GM19328 (cell line): ENCODE measurements at regions not wholly inside any gene's neighbourhood (a gene's known extent, or its start where the extent isn't known, plus 50 kb on each side); places are given as distances from the start of the nearest gene placed in this dataset.
"Not testable (repeated sequence)": the region's sequence is repeated elsewhere in the genome, so short reads cannot be mapped to it uniquely, and the experiment has no call there.

Source experiments
- ATAC-seq: cut with Tn5 transposase; IDR thresholded peaks from one replicate; pipeline ENCODE4 v1.9.1; 2021; ENCODE audit warnings: mild to moderate bottlenecking, moderate library complexity; ENCODE audit not compliant: unreplicated experiment

- ATAC-seq = no peak
Measured at GRCh38 chr18:29930231-29930630, 1112.3 kb downstream of the DSC3 start.

GRCh38 chr18:29928081-29928480 is 1114.5 kb downstream of the DSC3 start:
- ATAC-seq = no peak

- no peak for ATAC-seq
Measured at GRCh38 chr18:29925566-29925965, 1117.0 kb downstream of the DSC3 start.

DNA sequence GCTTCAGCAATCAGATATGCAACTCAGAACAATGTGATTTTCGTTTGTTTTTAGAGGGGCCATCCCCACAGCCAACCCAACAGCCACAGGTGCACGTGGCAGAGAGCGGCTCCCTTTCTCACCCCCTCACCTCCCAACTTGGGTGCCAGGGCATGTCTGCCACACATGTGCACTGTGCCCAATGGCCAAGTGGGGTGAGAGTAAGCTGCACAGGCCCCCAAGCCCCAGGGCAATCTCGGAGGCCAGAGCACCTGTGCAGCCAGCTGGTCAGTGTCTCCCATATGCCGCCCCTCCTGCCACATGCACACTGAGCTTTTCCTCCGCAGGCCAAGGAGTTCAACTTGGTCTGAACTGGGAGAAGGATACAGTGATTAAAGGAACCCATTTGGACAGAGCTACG is 1130.2 kb downstream of the DSC3 start:
- ATAC-seq = no peak

DNA sequence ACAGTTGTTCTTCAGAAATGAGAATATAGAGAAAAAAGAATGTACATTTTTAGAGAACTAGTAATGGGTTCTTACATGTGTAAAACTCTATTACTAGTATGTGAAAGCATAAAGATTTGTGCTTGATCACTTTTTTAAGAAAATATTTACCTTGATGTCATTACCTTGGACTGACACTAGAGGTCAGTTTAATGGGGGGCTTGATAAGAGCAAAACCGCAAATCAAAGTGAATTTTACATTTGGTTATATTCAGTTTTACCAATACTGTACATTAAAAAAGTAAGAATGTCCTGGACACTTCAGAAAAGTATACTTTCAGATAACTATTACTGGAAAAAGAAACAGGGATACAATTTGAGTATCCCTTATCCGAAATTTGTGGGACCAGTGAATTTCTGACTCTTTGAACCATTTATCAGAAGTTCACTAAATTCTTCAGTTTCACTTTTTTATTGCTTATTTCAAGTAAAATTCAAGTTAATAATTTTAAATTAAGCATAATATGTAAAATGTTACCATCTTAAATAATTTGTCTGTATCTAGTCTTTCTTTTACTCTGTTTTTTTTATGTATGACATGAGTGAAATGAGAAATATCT is 1149.5 kb downstream of the DSC3 start:
- no peak for ATAC-seq

DNA sequence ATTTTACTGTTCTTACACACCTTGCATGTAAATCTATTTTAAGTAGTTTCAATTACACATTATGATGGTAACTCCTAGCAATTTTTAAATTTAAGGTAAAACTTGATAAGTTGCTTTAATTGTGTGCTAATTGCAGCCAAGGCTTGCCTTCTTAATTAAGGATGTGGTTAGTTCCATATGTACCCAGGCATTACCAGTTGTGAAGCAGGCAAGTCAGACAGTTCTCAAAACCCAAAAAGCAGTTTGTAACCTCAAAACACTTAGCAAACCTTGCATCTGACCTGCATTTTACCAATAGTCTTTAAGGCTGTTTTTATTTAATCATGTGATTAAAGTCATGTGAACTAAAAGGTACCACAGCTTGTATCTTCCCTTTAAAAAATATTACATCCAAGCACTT is 1159.4 kb downstream of the DSC3 start:
- ATAC-seq = no peak

- no peak for ATAC-seq
Measured at GRCh38 chr18:29882620-29883019, 1159.9 kb downstream of the DSC3 start.

- no peak for ATAC-seq
Measured at GRCh38 chr18:29879763-29880162, 1162.8 kb downstream of the DSC3 start.

GRCh38 chr18:29874519-29875098 is 1167.9 kb downstream of the DSC3 start:
- ATAC-seq = no peak

- no peak for ATAC-seq
Measured at GRCh38 chr18:29873211-29873610, 1169.3 kb downstream of the DSC3 start.

DNA sequence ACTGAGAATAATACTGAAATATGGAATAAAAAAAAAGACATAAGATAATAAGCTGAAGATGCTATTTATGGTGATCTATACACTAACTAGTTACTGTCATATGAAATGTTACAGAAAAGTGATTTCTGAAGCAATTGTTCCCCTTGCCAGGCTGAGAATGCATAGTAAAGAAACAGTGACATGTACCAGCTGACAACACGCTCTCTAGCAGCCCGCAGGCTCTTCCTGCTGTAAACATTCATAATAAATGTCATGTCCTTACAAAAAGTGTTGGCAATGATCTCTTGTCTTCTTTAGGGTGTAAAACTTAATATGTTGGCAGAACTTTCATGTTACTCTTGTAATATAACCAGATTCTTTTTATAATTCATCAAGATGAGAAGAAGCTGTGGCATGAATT is 1171.3 kb downstream of the DSC3 start:
- ATAC-seq = no peak

DNA sequence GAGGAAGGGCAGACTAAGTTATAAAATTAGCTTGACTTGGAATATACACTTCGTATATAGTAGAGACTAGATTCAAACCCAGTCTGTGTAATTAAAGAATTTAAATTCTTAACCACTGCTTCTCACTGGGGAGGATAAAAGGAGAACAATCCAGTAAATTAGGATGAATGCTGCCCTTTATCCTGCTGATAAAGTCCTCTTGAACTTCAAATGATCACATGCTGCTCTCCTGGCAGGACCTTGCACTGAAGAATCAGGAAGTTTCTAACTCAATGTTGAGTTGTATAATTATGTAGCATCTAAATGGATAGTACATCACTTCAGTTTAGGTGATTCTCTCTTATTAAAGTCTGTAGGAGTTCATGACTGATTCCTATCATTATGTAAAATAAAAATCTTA is 1179.7 kb downstream of the DSC3 start:
- no peak for ATAC-seq

DNA sequence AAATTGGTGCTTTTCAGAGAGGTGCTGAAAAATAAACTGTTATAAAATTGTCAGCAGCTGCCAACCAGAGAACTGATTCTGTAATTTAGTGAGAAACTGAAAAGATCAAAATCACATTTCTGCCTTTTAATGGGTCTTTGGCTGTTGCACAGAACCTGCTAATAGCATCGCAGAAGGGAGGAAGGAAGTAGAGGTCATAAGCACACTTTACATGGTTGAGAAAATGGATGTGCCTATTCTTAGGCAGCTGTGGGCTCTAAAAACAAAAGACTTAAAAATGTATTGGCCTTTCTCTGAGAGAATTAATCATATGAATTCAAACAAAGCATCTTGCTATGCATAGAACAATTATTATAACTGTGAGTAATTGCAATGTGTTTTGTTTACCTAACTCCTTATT is 1186.9 kb downstream of the DSC3 start:
- ATAC-seq = no peak

GRCh38 chr18:29853126-29853525 is 1189.4 kb downstream of the DSC3 start:
- no peak for ATAC-seq

DNA sequence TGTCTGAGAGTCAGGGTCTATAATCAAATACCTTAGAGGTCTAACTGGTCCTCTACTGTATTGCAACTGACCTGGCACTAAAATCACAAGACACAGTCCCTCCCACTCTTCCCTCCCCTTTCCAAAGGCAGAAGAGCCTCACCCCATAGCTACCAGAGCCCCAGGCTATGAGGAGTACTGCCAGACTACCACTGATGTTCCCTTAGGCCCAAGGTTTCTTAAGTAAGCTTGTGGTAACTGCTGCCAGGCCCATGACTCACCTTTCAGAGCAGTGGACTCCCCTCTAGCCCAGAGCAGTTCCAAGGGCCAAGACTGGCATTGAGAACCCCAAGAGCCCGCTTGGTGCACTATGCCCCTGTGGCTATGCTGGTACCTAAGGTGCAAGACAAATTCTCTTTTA is 1193.4 kb downstream of the DSC3 start:
- no peak for ATAC-seq

GRCh38 chr18:29841631-29842030 is 1200.9 kb downstream of the DSC3 start:
- no peak for ATAC-seq

- no peak for ATAC-seq
Measured at GRCh38 chr18:29840089-29840488, 1202.5 kb downstream of the DSC3 start.

DNA sequence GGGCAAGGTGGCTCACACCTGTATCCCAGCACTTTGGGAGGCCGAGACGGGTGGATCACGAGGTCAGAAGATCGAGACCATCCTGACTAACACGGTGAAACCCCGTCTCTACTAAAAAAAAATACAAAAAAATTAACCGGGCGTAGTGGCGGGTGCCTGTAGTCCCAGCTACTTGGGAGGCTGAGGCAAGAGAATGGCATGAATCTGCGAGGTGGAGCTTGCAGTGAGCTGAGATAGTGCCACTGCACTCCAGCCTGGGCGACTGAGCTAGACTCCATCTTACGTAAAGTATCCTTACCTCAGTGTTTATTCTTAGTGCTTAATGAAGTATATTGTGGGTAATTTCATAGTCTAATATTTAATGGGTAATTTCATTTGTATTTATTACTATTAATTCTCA is 1203.6 kb downstream of the DSC3 start:
- ATAC-seq = not testable (repeated sequence)

DNA sequence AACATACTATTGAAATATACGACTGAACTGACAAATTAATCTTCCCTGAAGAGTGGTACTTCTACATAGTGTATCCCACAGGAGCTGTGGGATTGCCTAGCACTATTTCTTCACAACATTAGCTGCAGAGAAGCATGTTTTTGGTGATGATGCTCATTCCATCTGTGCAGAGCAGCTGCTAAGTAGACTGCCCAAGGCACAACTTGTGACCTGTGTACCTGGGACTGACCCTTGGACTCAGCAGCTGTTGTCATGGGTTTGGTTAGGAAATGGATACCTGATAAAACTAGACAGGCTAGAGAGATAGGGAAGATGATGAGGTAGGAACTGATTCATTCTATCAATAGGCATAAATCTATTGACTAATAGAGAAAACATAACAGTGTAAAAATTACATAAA is 1204.0 kb downstream of the DSC3 start:
- no peak for ATAC-seq

GRCh38 chr18:29823671-29824070 is 1218.9 kb downstream of the DSC3 start:
- no peak for ATAC-seq

DNA sequence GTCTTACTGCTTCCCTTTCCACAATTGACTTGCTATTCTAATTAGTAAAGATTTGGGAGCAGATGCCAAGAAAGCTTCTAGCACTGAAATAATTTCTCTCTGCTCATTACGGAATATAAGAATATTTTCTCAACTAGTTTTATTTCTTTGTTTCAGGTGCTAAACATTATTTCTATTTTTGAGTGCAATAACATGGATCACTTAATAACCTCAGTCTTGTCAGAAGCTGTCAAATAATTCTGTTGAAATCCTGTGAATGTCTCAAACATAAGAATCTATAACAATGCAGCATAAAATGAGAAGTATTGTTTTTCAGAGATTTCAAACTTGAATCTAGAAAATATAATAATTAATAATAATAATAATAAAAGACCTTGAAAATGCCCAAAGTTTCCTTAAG is 1221.0 kb downstream of the DSC3 start:
- ATAC-seq = no peak

GRCh38 chr18:29811519-29811918 is 1231.0 kb downstream of the DSC3 start:
- ATAC-seq = no peak

- no peak for ATAC-seq
Measured at GRCh38 chr18:29780816-29781215, 1261.7 kb downstream of the DSC3 start.
